Activated CD4-positive, alpha-beta T cell treated with anti-CD3 and anti-CD28 coated beads, Interleukin-2, amount 10 ng/mL, durations not matched to agents 24 days and 14 days (primary cell): ENCODE measurements at regions not wholly inside any gene's neighbourhood (a gene's known extent, or its start where the extent isn't known, plus 50 kb on each side); places are given as distances from the start of the nearest gene placed in this dataset.

Experiments used
- DNase-seq: peaks from one replicate; pipeline ENCODE4 v3.0.0; 2022
- H3K27ac Mint-ChIP-seq: one replicate; pipeline ENCODE4 v1.8.0; 2022; ENCODE audit warnings: mild to moderate bottlenecking, mixed read lengths
- H3K27me3 Mint-ChIP-seq: one replicate; pipeline ENCODE4 v1.8.0; 2022; ENCODE audit warnings: mixed read lengths
- H3K36me3 Mint-ChIP-seq: one replicate; pipeline ENCODE4 v1.8.0; 2022; ENCODE audit warnings: low read depth, mild to moderate bottlenecking, mixed read lengths
- H3K4me1 Mint-ChIP-seq: one replicate; pipeline ENCODE4 v1.8.0; 2021; ENCODE audit warnings: mixed read lengths
- H3K4me3 Mint-ChIP-seq: one replicate; pipeline ENCODE4 v1.8.0; 2022; ENCODE audit warnings: mild to moderate bottlenecking, moderate library complexity, mixed read lengths
- H3K9me3 Mint-ChIP-seq: one replicate; pipeline ENCODE4 v1.8.0; 2021; ENCODE audit warnings: mixed read lengths
- intact Hi-C: fragments of 100-400 bp; cut with micrococcal nuclease; formaldehyde crosslinking; loops from one replicate; pipeline ENCODE4 v1.15.1; 2023

DNA sequence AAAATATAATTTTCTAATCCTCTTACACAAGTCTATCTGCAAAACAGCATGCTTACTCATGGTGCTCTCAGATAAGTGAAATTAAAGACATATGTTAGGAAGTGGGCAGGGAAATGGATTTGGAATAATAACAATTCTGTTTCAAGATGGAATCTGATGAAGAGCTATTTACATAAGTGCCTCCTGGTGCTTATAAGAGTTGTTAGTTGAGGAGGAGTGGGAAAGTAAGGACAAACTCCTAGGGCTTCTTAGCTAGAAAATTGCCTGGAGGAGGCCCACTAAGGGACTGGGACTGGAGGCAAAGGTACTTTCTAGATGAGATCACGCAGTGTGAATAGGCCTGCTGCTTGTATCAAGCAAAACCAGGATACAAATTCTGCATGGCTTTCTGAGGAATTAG lies 939.8 kb downstream of the GLUD2 start:
- intact Hi-C loops = no loop called here
- no peak overlapping the region for H3K4me3 Mint-ChIP-seq
- H3K4me1 Mint-ChIP-seq = no peaks in the 10 kb centered on the region
- H3K27ac Mint-ChIP-seq = no peak overlapping the region
- H3K27me3 Mint-ChIP-seq = no peaks in the 10 kb centered on the region
- DNase-seq = no peak
- H3K9me3 Mint-ChIP-seq = no peaks in the 10 kb centered on the region
- H3K36me3 Mint-ChIP-seq = no peaks in the 10 kb centered on the region

DNA sequence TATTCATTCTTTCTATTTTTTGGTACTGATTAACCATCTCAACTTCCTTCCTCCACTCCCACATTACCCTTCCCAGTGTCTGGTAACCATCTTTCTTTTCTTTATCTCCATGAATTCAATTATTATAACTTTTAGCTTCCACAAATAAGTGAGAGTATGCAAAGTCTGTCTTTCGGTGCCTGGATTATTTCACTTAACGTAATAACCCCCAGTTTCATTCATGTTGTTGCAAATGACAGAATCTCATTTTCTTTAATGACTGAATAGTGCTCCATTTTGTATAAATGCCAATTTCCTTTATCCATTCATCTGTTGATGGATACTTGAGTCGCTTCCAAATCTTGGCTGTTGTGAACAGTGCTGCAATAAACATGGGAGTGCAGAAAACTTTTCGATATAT lies 940.4 kb downstream of the GLUD2 start:
- Mint-ChIP-seq H3K4me1 (no peaks in the 10 kb centered on the region), H3K9me3 (no peaks in the 10 kb centered on the region), H3K36me3 (no peaks in the 10 kb centered on the region), H3K27me3 (no peaks in the 10 kb centered on the region), H3K27ac (no peak overlapping the region), H3K4me3 (no peak overlapping the region)
- DNase-seq = no peak
- intact Hi-C loops = no loop called here

DNA sequence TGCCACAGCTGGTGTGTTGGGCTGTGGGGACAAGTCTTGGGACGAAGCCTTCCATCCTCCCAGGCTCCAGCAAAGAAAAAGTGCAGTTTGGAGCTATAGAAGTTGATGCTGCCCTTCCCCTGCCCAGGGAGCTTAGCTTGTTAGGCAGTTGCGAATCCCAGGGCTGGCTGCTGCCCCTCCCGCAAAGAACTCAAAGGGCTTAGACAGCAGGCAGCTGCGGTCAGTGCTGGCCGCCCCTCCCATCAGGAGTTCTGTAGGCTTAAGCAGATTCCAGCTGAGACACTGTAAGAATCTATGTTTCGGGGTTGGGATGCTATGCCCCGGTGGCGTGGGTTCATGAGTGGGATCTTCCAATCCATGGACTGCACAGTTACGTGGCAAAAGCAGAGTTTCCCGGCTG lies 956.7 kb downstream of the GLUD2 start:
- no peak for DNase-seq
- no peaks in the 10 kb centered on the region for H3K36me3 Mint-ChIP-seq
- no peaks in the 10 kb centered on the region for H3K4me1 Mint-ChIP-seq
- no peaks in the 10 kb centered on the region for H3K9me3 Mint-ChIP-seq
- no peaks in the 10 kb centered on the region for H3K27me3 Mint-ChIP-seq
- no peak overlapping the region for H3K4me3 Mint-ChIP-seq
- intact Hi-C loops = no loop called here
- no peak overlapping the region for H3K27ac Mint-ChIP-seq

DNA sequence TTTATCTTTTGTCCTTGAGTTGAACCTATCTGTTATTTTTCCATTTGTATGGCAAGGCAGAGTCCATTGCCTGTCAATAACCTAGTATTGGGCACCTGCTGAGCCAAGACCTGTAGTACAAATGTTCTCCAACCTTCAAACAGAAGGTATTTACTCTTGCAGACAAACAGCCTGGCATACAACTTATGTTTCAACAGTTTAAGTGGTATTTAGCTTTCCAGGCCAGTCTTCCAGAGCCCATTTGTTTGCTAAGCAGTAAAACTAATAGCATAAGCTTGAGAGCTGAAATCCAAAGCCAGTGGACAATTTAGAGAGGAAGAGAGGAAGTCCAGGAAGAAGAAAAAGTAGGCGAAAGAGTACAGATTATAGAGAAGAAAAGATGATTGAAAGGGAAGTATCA lies 979.3 kb downstream of the GLUD2 start:
- H3K27ac Mint-ChIP-seq = no peak overlapping the region
- H3K27me3 Mint-ChIP-seq = no peaks in the 10 kb centered on the region
- intact Hi-C loops = no loop called here
- no peaks in the 10 kb centered on the region for H3K36me3 Mint-ChIP-seq
- no peak overlapping the region for H3K4me3 Mint-ChIP-seq
- H3K9me3 Mint-ChIP-seq = no peaks in the 10 kb centered on the region
- H3K4me1 Mint-ChIP-seq = no peaks in the 10 kb centered on the region
- no peak for DNase-seq

DNA sequence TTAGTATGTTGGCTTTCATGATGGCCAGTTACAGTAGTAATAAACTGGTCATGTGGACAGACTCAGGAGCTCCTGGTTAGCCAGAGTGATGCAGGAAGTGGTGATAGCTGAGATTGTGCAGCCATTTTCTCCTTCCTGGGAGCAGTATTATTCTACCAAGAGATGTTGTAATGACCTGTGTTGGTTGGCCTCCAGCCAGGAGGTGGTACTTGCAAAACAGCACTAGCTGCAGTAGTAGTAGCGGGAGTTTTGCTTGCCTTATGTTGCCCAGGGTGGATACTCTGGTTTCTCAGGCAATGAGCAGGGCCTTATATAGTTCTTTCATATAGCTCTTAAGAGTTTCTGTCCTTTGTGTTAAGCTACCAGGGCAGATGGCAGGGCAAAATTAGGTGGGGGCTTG lies 998.8 kb downstream of the GLUD2 start:
- Mint-ChIP-seq H3K36me3 (no peaks in the 10 kb centered on the region), H3K27ac (no peak overlapping the region), H3K4me3 (no peak overlapping the region), H3K9me3 (no peaks in the 10 kb centered on the region), H3K4me1 (no peaks in the 10 kb centered on the region), H3K27me3 (no peaks in the 10 kb centered on the region)
- no peak for DNase-seq
- intact Hi-C loops = no loop called here

DNA sequence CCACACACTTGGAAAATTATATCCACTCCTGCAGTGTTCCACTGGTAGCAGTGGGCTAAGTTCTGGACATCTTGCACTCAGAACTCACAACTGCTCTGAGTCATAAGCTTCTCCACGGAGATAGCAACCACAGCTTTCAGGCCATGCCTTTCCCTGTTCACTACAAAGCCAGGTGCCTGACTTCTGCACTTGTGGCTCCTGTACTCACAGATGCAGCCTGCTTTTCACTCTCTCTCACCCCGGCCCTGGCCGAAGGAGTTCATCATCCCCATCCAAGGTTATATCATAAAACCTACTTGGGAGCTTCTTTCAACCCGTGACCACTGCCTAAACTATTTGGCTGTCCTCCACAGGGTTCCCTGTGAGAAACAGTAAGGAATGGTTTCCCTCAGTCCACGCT lies 999.4 kb downstream of the GLUD2 start:
- Mint-ChIP-seq H3K27ac (no peak overlapping the region), H3K27me3 (no peaks in the 10 kb centered on the region), H3K36me3 (no peaks in the 10 kb centered on the region), H3K9me3 (no peaks in the 10 kb centered on the region), H3K4me3 (no peak overlapping the region), H3K4me1 (no peaks in the 10 kb centered on the region)
- DNase-seq = no peak
- intact Hi-C loops = no loop called here

DNA sequence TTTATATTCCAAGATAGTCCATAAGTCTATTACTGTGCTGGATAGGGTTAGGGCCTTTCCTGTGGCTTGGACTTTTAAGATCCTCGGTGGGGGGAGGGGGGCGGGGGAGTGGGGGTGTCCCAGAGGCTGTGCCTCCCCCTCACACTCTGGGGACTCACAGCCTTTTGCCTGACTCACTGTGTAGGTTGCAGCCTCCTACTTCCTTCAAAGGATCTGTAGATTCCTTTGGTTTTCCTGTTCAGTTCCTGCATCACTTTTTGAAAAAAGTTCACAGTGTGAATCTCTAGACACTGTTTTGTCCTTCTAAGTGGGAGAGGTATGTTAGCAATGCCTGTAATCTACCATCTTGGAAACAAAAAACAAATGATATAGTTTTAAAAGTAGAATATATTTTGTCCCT lies 999.9 kb downstream of the GLUD2 start:
- H3K36me3 Mint-ChIP-seq = no peaks in the 10 kb centered on the region
- no peaks in the 10 kb centered on the region for H3K4me1 Mint-ChIP-seq
- intact Hi-C loops = no loop called here
- no peak overlapping the region for H3K27ac Mint-ChIP-seq
- H3K4me3 Mint-ChIP-seq = no peak overlapping the region
- no peaks in the 10 kb centered on the region for H3K9me3 Mint-ChIP-seq
- DNase-seq = no peak
- H3K27me3 Mint-ChIP-seq = no peaks in the 10 kb centered on the region

DNA sequence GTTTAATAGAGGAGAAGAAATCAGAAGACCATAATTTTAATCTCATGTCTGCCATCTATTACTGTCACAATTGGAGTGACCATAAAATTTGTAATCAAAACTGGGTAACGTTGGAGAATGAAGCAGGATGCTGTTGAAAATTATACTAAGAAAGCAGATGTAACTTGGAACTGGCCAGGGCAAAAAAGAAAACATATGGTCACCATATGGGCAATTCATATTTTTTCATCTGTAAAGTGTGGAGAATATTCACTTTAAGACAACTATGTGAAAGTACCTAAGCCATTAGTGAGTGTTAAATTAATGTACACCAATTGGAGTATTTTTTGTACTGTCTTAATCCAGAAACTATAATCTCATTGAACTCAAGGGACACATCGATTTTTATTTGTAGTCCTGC lies 1008.0 kb downstream of the GLUD2 start:
- Mint-ChIP-seq H3K27ac (no peak overlapping the region), H3K4me1 (no peaks in the 10 kb centered on the region), H3K36me3 (no peaks in the 10 kb centered on the region), H3K9me3 (no peaks in the 10 kb centered on the region), H3K27me3 (no peaks in the 10 kb centered on the region), H3K4me3 (no peak overlapping the region)
- DNase-seq = no peak
- intact Hi-C loops = no loop called here

DNA sequence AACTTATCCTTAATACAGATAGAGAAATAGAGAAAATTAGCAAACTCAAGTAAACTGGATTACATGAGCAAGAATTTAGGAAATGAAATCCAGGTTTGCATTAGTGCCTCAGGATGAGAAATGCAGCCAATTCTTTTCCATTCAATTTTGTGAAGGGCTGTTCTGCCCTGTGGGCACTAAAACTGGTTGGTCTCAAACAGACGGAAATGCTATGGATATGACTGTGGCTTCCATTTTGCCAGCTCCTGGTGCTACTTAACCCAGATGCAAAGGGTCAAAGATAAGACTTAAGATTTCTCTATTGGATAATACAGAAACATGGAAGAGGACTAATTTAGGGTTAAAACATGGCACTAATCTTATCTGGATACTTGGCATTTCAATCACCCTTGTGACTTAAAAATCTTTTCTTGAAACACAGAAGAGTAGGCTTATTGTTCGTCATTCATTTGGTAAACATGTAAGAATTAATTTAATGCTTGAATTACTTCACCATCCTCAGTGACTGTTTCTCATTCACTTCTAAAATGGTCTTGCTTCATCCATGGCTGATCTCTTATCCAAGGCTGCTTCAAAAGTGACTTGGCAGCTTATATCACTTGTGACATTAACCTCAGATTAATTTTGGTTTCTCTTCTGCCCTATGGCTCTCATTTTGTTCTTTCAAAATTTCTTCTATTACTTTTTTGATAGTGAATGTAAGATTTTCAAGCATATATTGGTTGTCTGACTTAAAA lies 1008.7 kb downstream of the GLUD2 start:
- no peak overlapping the region for H3K4me3 Mint-ChIP-seq
- H3K9me3 Mint-ChIP-seq = no peaks in the 10 kb centered on the region
- DNase-seq = no peak
- H3K27ac Mint-ChIP-seq = no peak overlapping the region
- H3K4me1 Mint-ChIP-seq = no peaks in the 10 kb centered on the region
- H3K36me3 Mint-ChIP-seq = no peaks in the 10 kb centered on the region
- H3K27me3 Mint-ChIP-seq = no peaks in the 10 kb centered on the region
- intact Hi-C loops = no loop called here

DNA sequence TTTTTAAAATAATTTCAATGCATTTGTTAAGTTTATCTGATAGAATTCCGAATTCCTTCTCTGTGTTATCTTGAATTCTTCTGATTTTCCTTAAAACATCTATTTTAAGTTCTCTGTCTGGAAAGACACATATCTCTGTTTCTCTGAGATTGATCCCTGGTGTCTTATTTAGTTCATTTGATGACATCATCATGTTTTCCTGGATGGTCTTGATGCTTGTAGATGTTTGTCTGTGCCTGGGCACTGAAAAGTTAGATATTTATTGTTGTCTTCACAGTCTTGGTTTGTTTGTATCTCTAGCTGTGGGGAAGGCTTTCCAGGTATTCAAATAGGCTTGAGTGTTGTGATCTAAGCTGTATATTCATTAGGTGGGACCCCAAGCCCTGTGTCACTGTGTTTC lies 1028.8 kb downstream of the GLUD2 start:
- H3K36me3 Mint-ChIP-seq = no peaks in the 10 kb centered on the region
- no peak overlapping the region for H3K27ac Mint-ChIP-seq
- H3K4me3 Mint-ChIP-seq = no peak overlapping the region
- H3K9me3 Mint-ChIP-seq = no peaks in the 10 kb centered on the region
- H3K27me3 Mint-ChIP-seq = no peaks in the 10 kb centered on the region
- no peaks in the 10 kb centered on the region for H3K4me1 Mint-ChIP-seq
- no peak for DNase-seq
- intact Hi-C loops = no loop called here

DNA sequence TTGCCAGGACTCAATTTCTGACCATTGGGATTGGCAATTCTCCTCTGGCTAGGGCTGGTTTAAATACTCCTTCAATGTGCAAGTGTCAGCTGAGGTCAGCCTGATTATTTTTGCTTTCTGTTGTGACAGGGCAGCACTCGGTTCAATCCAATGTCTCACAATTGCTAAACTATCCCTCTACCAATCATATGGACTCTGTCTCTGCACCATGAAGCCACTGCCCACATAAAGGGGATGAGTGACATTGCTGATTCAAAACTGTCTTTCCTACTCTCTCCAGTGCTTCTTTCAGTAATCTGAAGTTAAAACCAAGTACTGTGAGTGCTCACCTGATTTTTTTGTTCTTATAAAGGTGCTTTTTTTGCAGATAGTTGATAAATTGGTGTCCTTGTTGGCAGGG lies 1030.7 kb downstream of the GLUD2 start:
- intact Hi-C loops = no loop called here
- no peaks in the 10 kb centered on the region for H3K36me3 Mint-ChIP-seq
- no peaks in the 10 kb centered on the region for H3K4me1 Mint-ChIP-seq
- no peak overlapping the region for H3K4me3 Mint-ChIP-seq
- no peak overlapping the region for H3K27ac Mint-ChIP-seq
- no peaks in the 10 kb centered on the region for H3K9me3 Mint-ChIP-seq
- DNase-seq = no peak
- no peaks in the 10 kb centered on the region for H3K27me3 Mint-ChIP-seq

DNA sequence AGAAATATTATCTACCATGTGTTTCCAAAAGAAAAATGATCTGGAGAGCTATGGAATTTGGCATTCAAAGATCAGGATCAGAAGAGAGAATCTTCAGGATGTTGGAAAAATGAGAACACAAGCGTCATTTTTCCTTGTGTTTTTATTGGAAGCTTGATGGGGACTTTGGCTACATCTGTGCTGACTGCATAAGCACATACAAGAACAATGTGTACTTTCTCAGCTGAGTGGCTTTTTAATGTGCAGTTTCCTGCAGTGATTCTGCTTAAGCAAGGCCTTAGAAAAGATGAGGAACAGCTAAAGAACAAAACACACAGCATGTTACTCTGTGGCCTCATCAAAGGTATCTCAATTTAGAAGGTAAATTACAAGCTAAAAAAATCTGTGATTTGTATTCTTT lies 1039.9 kb downstream of the GLUD2 start:
- H3K4me3 Mint-ChIP-seq = no peak overlapping the region
- intact Hi-C loops = no loop called here
- no peak for DNase-seq
- H3K4me1 Mint-ChIP-seq = no peaks in the 10 kb centered on the region
- H3K27me3 Mint-ChIP-seq = no peaks in the 10 kb centered on the region
- H3K36me3 Mint-ChIP-seq = no peaks in the 10 kb centered on the region
- H3K27ac Mint-ChIP-seq = no peak overlapping the region
- H3K9me3 Mint-ChIP-seq = no peaks in the 10 kb centered on the region

DNA sequence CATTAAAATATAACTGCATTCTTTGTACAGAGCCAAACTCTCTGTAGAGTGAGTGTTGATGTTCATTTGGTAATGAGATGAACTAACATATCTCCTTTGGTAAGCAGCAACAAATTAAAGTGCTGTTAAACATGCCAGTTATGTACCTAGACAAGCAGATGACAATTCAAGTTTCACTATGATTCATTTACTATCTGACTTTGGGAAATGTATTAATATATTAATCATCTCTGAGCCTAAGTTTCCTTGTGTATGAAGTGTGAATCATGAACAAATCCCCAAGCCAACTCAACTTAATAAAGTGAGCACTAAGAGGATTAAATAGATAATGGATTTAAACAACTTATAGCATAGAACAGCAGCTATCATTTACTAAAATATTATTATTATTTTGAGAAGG lies 1044.2 kb downstream of the GLUD2 start:
- no peaks in the 10 kb centered on the region for H3K9me3 Mint-ChIP-seq
- no peaks in the 10 kb centered on the region for H3K36me3 Mint-ChIP-seq
- intact Hi-C loops = no loop called here
- H3K27me3 Mint-ChIP-seq = no peaks in the 10 kb centered on the region
- no peak overlapping the region for H3K27ac Mint-ChIP-seq
- H3K4me1 Mint-ChIP-seq = no peaks in the 10 kb centered on the region
- DNase-seq = no peak
- H3K4me3 Mint-ChIP-seq = no peak overlapping the region

DNA sequence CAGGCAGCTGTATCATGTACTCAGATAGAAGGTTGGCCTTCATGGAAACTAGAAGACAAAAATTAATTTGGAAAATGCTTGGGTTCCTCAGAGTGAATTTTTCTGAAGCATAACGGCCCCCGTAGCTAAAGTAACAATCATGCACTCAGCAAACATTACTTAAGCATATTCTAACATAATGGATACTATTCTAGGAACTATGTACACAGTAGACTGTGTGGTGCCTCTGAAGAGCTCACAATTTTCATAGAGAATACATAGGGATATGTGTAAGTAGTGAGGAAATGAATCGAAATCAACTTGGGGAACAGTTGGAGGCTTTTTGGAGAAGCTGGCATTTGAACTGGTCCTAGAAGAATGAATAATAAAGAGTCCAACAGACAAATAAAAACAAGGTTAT lies 1045.0 kb downstream of the GLUD2 start:
- no peaks in the 10 kb centered on the region for H3K9me3 Mint-ChIP-seq
- H3K27ac Mint-ChIP-seq = no peak overlapping the region
- intact Hi-C loops = no loop called here
- H3K4me1 Mint-ChIP-seq = no peaks in the 10 kb centered on the region
- no peak overlapping the region for H3K4me3 Mint-ChIP-seq
- no peak for DNase-seq
- H3K36me3 Mint-ChIP-seq = no peaks in the 10 kb centered on the region
- no peaks in the 10 kb centered on the region for H3K27me3 Mint-ChIP-seq

DNA sequence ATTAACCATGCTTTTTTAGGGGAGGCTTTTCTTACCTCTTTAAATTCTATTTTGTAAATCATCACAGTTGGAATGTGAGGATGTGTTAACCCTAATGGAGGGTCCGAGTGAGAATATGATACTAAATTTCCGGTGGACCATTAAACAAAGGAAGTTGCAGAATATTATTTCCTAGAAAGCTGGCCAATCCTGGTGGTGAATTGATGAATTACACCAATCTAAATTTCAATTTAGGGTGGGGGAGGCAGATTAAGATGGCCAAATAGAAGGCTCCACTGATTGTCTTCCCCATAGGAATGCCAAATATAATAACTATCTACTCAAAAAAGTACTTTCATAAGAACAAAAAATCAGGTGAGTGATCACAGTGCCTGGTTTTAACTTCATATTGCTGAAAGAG lies 1045.6 kb downstream of the GLUD2 start:
- intact Hi-C loops = no loop called here
- Mint-ChIP-seq H3K4me1 (no peaks in the 10 kb centered on the region), H3K27me3 (no peaks in the 10 kb centered on the region)

More for the DNA sequence above, 1045.6 kb downstream of the GLUD2 start:
- no peaks in the 10 kb centered on the region for H3K36me3 Mint-ChIP-seq
- no peaks in the 10 kb centered on the region for H3K9me3 Mint-ChIP-seq
- no peak overlapping the region for H3K4me3 Mint-ChIP-seq
- no peak overlapping the region for H3K27ac Mint-ChIP-seq
- DNase-seq = no peak
